Gastrocnemius medialis (tissue), 4 donors: ENCODE measurements at regions not wholly inside any gene's neighbourhood (a gene's known extent, or its start where the extent isn't known, plus 50 kb on each side); places are given as distances from the start of the nearest gene placed in this dataset.

Experiments
- ATAC-seq, 2 donors: fragments of 150-250 bp; one replicate each; pipeline ENCODE4 v1.9.1; 2016
- DNase-seq, 2 donors: peaks; one replicate each; pipeline ENCODE4 v3.0.0-alpha.2; 2019
- H3K27ac ChIP-seq, 4 donors: fragments of 200-600 bp; sonication (generic); 1 replicate in 1 of 4; 2 replicates in 3 of 4; pipeline ENCODE4 v1.5.1; 2016 to 2018; ENCODE audit warnings: mild to moderate bottlenecking in 2 of 4, moderate library complexity in 1 of 4
- H3K27me3 ChIP-seq, 3 donors: fragments of 200-600 bp; sonication (generic) in 2 of 3; 1 replicate in 1 of 3; 2 replicates in 2 of 3; pipeline versions ENCODE4 v1.5.1 to v1.6.0; 2016 to 2019; ENCODE audit warnings: mild to moderate bottlenecking in 1 of 3, moderate library complexity in 1 of 3
- H3K36me3 ChIP-seq, 2 donors: fragments of 200-600 bp; sonication (generic) in 1 of 2; one replicate each; pipeline ENCODE4 v1.5.1; 2017 to 2018
- H3K4me1 ChIP-seq, 2 donors: fragments of 200-600 bp; sonication (generic) in 1 of 2; one replicate each; pipeline ENCODE4 v1.5.1; 2016 to 2017; ENCODE audit warnings: mild to moderate bottlenecking in 2 of 2
- H3K4me3 ChIP-seq, 4 donors: fragments of 200-600 bp; sonication (generic) in 3 of 4; 1 replicate in 1 of 4; 2 replicates in 3 of 4; pipeline ENCODE4 v1.5.1; 2016 to 2019; ENCODE audit warnings: mild to moderate bottlenecking in 2 of 4
- H3K9me3 ChIP-seq, 3 donors: fragments of 200-600 bp; sonication (generic) in 2 of 3; 1 replicate in 1 of 3; 2 replicates in 2 of 3; pipeline ENCODE4 v1.5.1; 2016 to 2019
- CTCF ChIP-seq, 5 experiments: fragments of 450-650 bp in 3 of 5; fragments of 200-600 bp in 2 of 5; sonication (generic) in 2 of 5; IDR thresholded peaks in 4 of 5; conservative IDR thresholded peaks in 1 of 5; 1 replicate in 4 of 5; 2 replicates in 1 of 5; pipeline ENCODE4 v1.5.1; 2016 to 2019; ENCODE audit warnings: antibody characterized with exemption in 5 of 5, mild to moderate bottlenecking in 3 of 5, moderate library complexity in 3 of 5
- POLR2A ChIP-seq, 2 donors: fragments of 450-650 bp; IDR thresholded peaks; one replicate each; pipeline ENCODE4 v1.6.1; 2017; ENCODE audit warnings: antibody characterized with exemption in 2 of 2, mild to moderate bottlenecking in 2 of 2, moderate library complexity in 2 of 2
- in situ Hi-C, 4 donors: fragments of 200-750 bp; cut with MboI; loops; one replicate each; pipeline versions ENCODE4 v1.15.0 to v1.8.0; 2017; ENCODE audit warnings: low sequenced_read_pairs in 4 of 4
- intact Hi-C: fragments of 100-400 bp; cut with DNase I; formaldehyde crosslinking; loops from one replicate; pipeline ENCODE4 v1.15.1; 2023; ENCODE audit warnings: low total_unique reads

- H3K36me3 ChIP-seq, result no peaks in the 10 kb centered on the region
- no peak overlapping the region for H3K4me3 ChIP-seq
- no peaks in the 10 kb centered on the region for H3K27me3 ChIP-seq
- no peak for TF ChIP-seq POLR2A (IDR thresholded peaks at IDR 0.05)
- TF ChIP-seq CTCF (IDR thresholded peaks at IDR 0.05 in 4 of 5, conservative IDR thresholded peaks at IDR 0.05 in 1 of 5), result no peak
- DNase-seq, result no peak
- intact Hi-C loops (no loop called here), in situ Hi-C loops (no loop called here)
- H3K4me1 ChIP-seq, result no peaks in the 10 kb centered on the region
- ATAC-seq, result no peak
- no peaks in the 10 kb centered on the region for H3K9me3 ChIP-seq
- no peak overlapping the region for H3K27ac ChIP-seq
Measured at GRCh38 chr13:106786006-106786563, 218.1 kb upstream of the ARGLU1 start.

- Histone ChIP-seq H3K9me3 (no peaks in the 10 kb centered on the region), H3K4me1 (no peaks in the 10 kb centered on the region), H3K4me3 (no peak overlapping the region), H3K36me3 (no peaks in the 10 kb centered on the region), H3K27me3 (no peaks in the 10 kb centered on the region), H3K27ac (no peak overlapping the region)
- intact Hi-C loops (no loop called here), in situ Hi-C loops (no loop called here)
- TF ChIP-seq POLR2A (IDR thresholded peaks at IDR 0.05) (no peak), CTCF (IDR thresholded peaks at IDR 0.05 in 4 of 5, conservative IDR thresholded peaks at IDR 0.05 in 1 of 5) (no peak)
- no peak for ATAC-seq
- no peak for DNase-seq
Measured at GRCh38 chr13:106774621-106775020, 206.7 kb upstream of the ARGLU1 start.

GRCh38 chr13:106772006-106772601 lies 204.2 kb upstream of the ARGLU1 start:
- H3K9me3 ChIP-seq, result no peaks in the 10 kb centered on the region
- H3K27me3 ChIP-seq, result no peaks in the 10 kb centered on the region
- in situ Hi-C loops, result no loop called here
- ATAC-seq (no peak), DNase-seq (no peak)
- no peaks in the 10 kb centered on the region for H3K36me3 ChIP-seq
- no peak overlapping the region for H3K27ac ChIP-seq
- no peak overlapping the region for H3K4me3 ChIP-seq
- TF ChIP-seq POLR2A (IDR thresholded peaks at IDR 0.05), result no peak
- no peak for TF ChIP-seq CTCF (IDR thresholded peaks at IDR 0.05 in 4 of 5, conservative IDR thresholded peaks at IDR 0.05 in 1 of 5)
- intact Hi-C loops, result no loop called here
- no peaks in the 10 kb centered on the region for H3K4me1 ChIP-seq

GRCh38 chr13:106768991-106769390 lies 201.1 kb upstream of the ARGLU1 start:
- H3K4me3 ChIP-seq, result no peak overlapping the region
- no peaks in the 10 kb centered on the region for H3K36me3 ChIP-seq
- no peaks in the 10 kb centered on the region for H3K27me3 ChIP-seq
- H3K27ac ChIP-seq, result no peak overlapping the region
- ATAC-seq, result no peak
- no peaks in the 10 kb centered on the region for H3K4me1 ChIP-seq
- no peak for DNase-seq
- TF ChIP-seq POLR2A (IDR thresholded peaks at IDR 0.05), result no peak
- H3K9me3 ChIP-seq, result no peaks in the 10 kb centered on the region
- in situ Hi-C loops (no loop called here), intact Hi-C loops (no loop called here)

- in situ Hi-C loops, result no loop called here
- no peak for DNase-seq
- ATAC-seq, result no peak
Measured at GRCh38 chr13:106762708-106763107, 194.8 kb upstream of the ARGLU1 start.

More at GRCh38 chr13:106762708-106763107, 194.8 kb upstream of the ARGLU1 start:
- Histone ChIP-seq H3K9me3 (no peaks in the 10 kb centered on the region), H3K27me3 (no peaks in the 10 kb centered on the region), H3K27ac (no peak overlapping the region), H3K4me1 (no peaks in the 10 kb centered on the region), H3K4me3 (no peak overlapping the region), H3K36me3 (no peaks in the 10 kb centered on the region)
- intact Hi-C loops, result no loop called here
- no peak for TF ChIP-seq CTCF (IDR thresholded peaks at IDR 0.05 in 4 of 5, conservative IDR thresholded peaks at IDR 0.05 in 1 of 5)
- TF ChIP-seq POLR2A (IDR thresholded peaks at IDR 0.05), result no peak
